WTC11 (cell line): ENCODE measurements at regions not wholly inside any gene's neighbourhood (a gene's known extent, or its start where the extent isn't known, plus 50 kb on each side); places are given as distances from the start of the nearest gene placed in this dataset.

Source experiments
- ATAC-seq: fragments of 200-7000 bp; cut with Tn5 transposase; 2 replicates; pipeline ENCODE4 v1.10.0; 2021; ENCODE audit warnings: mild to moderate bottlenecking, moderate library complexity
- CTCF ChIA-PET: fragments of 300-600 bp; sonication (Branson Sonifier 250); formaldehyde crosslinking; loops from one replicate; lab custom pipeline; 2021; ENCODE audit warnings: antibody characterized with exemption; lab: Charles Lee
- POLR2A ChIA-PET: fragments of 350-600 bp; sonication (Branson Sonifier 250); formaldehyde crosslinking; loops from one replicate; lab custom pipeline; 2021; ENCODE audit warnings: antibody characterized with exemption; lab: Charles Lee
- DNase-seq: peaks from one replicate; pipeline ENCODE4 v3.0.0; 2021; ENCODE audit warnings: low spot score
- H3K27ac Mint-ChIP-seq: 2 replicates; pipeline ENCODE4 v1.8.0; 2021; ENCODE audit warnings: mixed read lengths
- H3K27me3 Mint-ChIP-seq: 2 replicates; pipeline ENCODE4 v1.8.0; 2021; ENCODE audit warnings: low read depth, mild to moderate bottlenecking, moderate library complexity, mixed read lengths
- H3K36me3 Mint-ChIP-seq: 2 replicates; pipeline ENCODE4 v1.8.0; 2021; ENCODE audit warnings: mixed read lengths
- H3K4me1 Mint-ChIP-seq: 2 replicates; pipeline ENCODE4 v1.8.0; 2022; ENCODE audit warnings: mixed read lengths
- H3K4me3 Mint-ChIP-seq: 2 replicates; pipeline ENCODE4 v1.8.0; 2021; ENCODE audit warnings: mild to moderate bottlenecking, moderate library complexity, mixed read lengths
- H3K9me3 Mint-ChIP-seq: 2 replicates; pipeline ENCODE4 v1.8.0; 2021; ENCODE audit warnings: mixed read lengths
- AR ChIP-seq: fragments of 250-450 bp; sonication (Bioruptor Pico); IDR thresholded peaks from 2 replicates; pipeline ENCODE4 v1.9.0; 2021; ENCODE audit warnings: mild to moderate bottlenecking
- ATF3 ChIP-seq: sonication (generic); formaldehyde crosslinking; conservative IDR thresholded peaks from 2 replicates; pipeline ENCODE4 v1.8.1; 2022; ENCODE audit warnings: mild to moderate bottlenecking, missing genetic modification reagents
- ERG ChIP-seq: fragments of 250-450 bp; sonication (Bioruptor Pico); IDR thresholded peaks from 2 replicates; pipeline ENCODE4 v1.8.0; 2021; ENCODE audit warnings: mild to moderate bottlenecking
- FOXK1 ChIP-seq: sonication (generic); formaldehyde crosslinking; IDR thresholded peaks from 2 replicates; pipeline ENCODE4 v1.8.0; 2022; ENCODE audit warnings: mild to moderate bottlenecking, moderate library complexity, missing genetic modification reagents
- GABPB1 ChIP-seq: sonication (generic); formaldehyde crosslinking; IDR thresholded peaks from 2 replicates; pipeline ENCODE4 v1.8.1; 2023; ENCODE audit warnings: mild to moderate bottlenecking, missing genetic modification reagents
- HMGA2 ChIP-seq: fragments of 250-450 bp; sonication (Bioruptor Pico); IDR thresholded peaks from 2 replicates; pipeline ENCODE4 v1.4.0; 2021; ENCODE audit warnings: mild to moderate bottlenecking, moderate library complexity
- IRF1 ChIP-seq: sonication (generic); formaldehyde crosslinking; IDR thresholded peaks from 2 replicates; pipeline ENCODE4 v1.8.0; 2023; ENCODE audit warnings: missing genetic modification reagents
- IRF2 ChIP-seq: sonication (generic); formaldehyde crosslinking; IDR thresholded peaks from 2 replicates; pipeline ENCODE4 v1.8.0; 2022; ENCODE audit warnings: low read depth, missing genetic modification reagents, borderline replicate concordance
- MAX ChIP-seq: sonication (generic); formaldehyde crosslinking; IDR thresholded peaks from 2 replicates; pipeline ENCODE4 v1.8.0; 2022; ENCODE audit warnings: mild to moderate bottlenecking, missing genetic modification reagents
- MXD4 ChIP-seq: fragments of 250-450 bp; sonication (Bioruptor Pico); IDR thresholded peaks from 2 replicates; pipeline ENCODE4 v1.8.0; 2021; ENCODE audit warnings: mild to moderate bottlenecking, moderate library complexity, borderline replicate concordance
- NFYB ChIP-seq: sonication (generic); formaldehyde crosslinking; conservative IDR thresholded peaks from 2 replicates; pipeline ENCODE4 v1.8.0; 2022; ENCODE audit warnings: low read depth, missing genetic modification reagents
- PREB ChIP-seq: sonication (generic); formaldehyde crosslinking; IDR thresholded peaks from 2 replicates; pipeline ENCODE4 v1.8.1; 2022; ENCODE audit warnings: mild to moderate bottlenecking, missing genetic modification reagents, moderate library complexity, borderline replicate concordance
- USF2 ChIP-seq: sonication (generic); formaldehyde crosslinking; IDR thresholded peaks from 2 replicates; pipeline ENCODE4 v1.8.1; 2023; ENCODE audit warnings: mild to moderate bottlenecking, missing genetic modification reagents, moderate library complexity
- ZNF121 ChIP-seq: sonication (generic); formaldehyde crosslinking; IDR thresholded peaks from 2 replicates; pipeline ENCODE4 v1.8.0; 2023; ENCODE audit warnings: missing genetic modification reagents
- ZNF281 ChIP-seq: sonication (generic); formaldehyde crosslinking; IDR thresholded peaks from 2 replicates; pipeline ENCODE4 v1.8.0; 2023; ENCODE audit warnings: mild to moderate bottlenecking, missing genetic modification reagents
- ZNF512 ChIP-seq: sonication (generic); formaldehyde crosslinking; IDR thresholded peaks from 2 replicates; pipeline ENCODE4 v1.8.1; 2022; ENCODE audit warnings: missing genetic modification reagents, borderline replicate concordance
- ZNF671 ChIP-seq: fragments of 250-450 bp; sonication (Bioruptor Pico); IDR thresholded peaks from 2 replicates; pipeline ENCODE4 v1.8.0; 2021; ENCODE audit warnings: mild to moderate bottlenecking
- ZSCAN18 ChIP-seq: fragments of 250-450 bp; sonication (Bioruptor Pico); IDR thresholded peaks from 2 replicates; pipeline ENCODE4 v2.1.2; 2022; ENCODE audit warnings: mild to moderate bottlenecking, moderate library complexity

- Mint-ChIP-seq H3K4me3 (no peak overlapping the region), H3K4me1 (peaks cover 36% of the 10 kb centered on the region), H3K36me3 (no peaks in the 10 kb centered on the region), H3K27ac (no peak overlapping the region), H3K9me3 (peaks cover 12% of the 10 kb centered on the region), H3K27me3 (no peaks in the 10 kb centered on the region)
- TF ChIP-seq GABPB1 (CRISPR knock-in tag) (no peak), ZNF281 (CRISPR knock-in tag) (no peak), FOXK1 (no peak), AR (CRISPR knock-in tag) (no peak), ZNF671 (CRISPR knock-in tag) (no peak), ATF3 (CRISPR knock-in tag) (no peak), IRF1 (CRISPR knock-in tag) (no peak), HMGA2 (no peak), MAX (CRISPR knock-in tag) (no peak), USF2 (CRISPR knock-in tag) (no peak), MXD4 (CRISPR knock-in tag) (no peak), IRF2 (CRISPR knock-in tag) (no peak), ZNF121 (no peak), ZSCAN18 (CRISPR knock-in tag) (no peak)
- DNase-seq (no peak), ATAC-seq (no peak)
- ChIA-PET POLR2A (no interaction called here), CTCF (no interaction called here)
Measured at GRCh38 chr10:64503429-64503828, 982.2 kb downstream of the REEP3 start.

GRCh38 chr10:64505501-64505900 lies 984.3 kb downstream of the REEP3 start:
- Mint-ChIP-seq H3K9me3 (0 out of 2 replicates have a peak, but pooled peaks cover 3% of the 10 kb centered on the region), H3K27ac (no peak overlapping the region), H3K27me3 (no peaks in the 10 kb centered on the region), H3K4me3 (no peak overlapping the region), H3K36me3 (no peaks in the 10 kb centered on the region), H3K4me1 (peaks cover 36% of the 10 kb centered on the region)
- POLR2A ChIA-PET = no interaction called here
- ATAC-seq = no peak
- DNase-seq = no peak
- TF ChIP-seq ERG (no peak), PREB (CRISPR knock-in tag) (no peak), NFYB (CRISPR knock-in tag) (no peak), ZNF512 (CRISPR knock-in tag) (no peak)
- CTCF ChIA-PET = no interaction called here
